ENCODE measurements at regions not wholly inside any gene's neighbourhood (a gene's known extent, or its start where the extent isn't known, plus 50 kb on each side); places are given as distances from the start of the nearest gene placed in this dataset.

- no peaks in the 10 kb centered on the region for H3K9me3 ChIP-seq
- TF ChIP-seq, protein P1, sequence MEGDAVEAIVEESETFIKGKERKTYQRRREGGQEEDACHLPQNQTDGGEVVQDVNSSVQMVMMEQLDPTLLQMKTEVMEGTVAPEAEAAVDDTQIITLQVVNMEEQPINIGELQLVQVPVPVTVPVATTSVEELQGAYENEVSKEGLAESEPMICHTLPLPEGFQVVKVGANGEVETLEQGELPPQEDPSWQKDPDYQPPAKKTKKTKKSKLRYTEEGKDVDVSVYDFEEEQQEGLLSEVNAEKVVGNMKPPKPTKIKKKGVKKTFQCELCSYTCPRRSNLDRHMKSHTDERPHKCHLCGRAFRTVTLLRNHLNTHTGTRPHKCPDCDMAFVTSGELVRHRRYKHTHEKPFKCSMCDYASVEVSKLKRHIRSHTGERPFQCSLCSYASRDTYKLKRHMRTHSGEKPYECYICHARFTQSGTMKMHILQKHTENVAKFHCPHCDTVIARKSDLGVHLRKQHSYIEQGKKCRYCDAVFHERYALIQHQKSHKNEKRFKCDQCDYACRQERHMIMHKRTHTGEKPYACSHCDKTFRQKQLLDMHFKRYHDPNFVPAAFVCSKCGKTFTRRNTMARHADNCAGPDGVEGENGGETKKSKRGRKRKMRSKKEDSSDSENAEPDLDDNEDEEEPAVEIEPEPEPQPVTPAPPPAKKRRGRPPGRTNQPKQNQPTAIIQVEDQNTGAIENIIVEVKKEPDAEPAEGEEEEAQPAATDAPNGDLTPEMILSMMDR (IDR thresholded peaks at IDR 0.05): no peak
- TF ChIP-seq EP300 (IDR thresholded peaks at IDR 0.05): no peak
- no peak for TF ChIP-seq POLR2A (IDR thresholded peaks at IDR 0.05)
- no peak for TF ChIP-seq POLR2AphosphoS5 (IDR thresholded peaks at IDR 0.05)
- H3K27ac ChIP-seq: no peak overlapping the region
- no peak for DNase-seq (ENCODE audit: low spot score in 2 of 2)
- H3K27me3 ChIP-seq: no peaks in the 10 kb centered on the region
- H3K4me3 ChIP-seq: no peak overlapping the region
- H3K4me1 ChIP-seq: no peaks in the 10 kb centered on the region
- no peaks in the 10 kb centered on the region for H3K36me3 ChIP-seq
- WGBS: 67% methylated on average over 6 of the region's 6 CpGs
Measured at GRCh38 chr10:105840288-105840770, 1199.2 kb downstream of the SORCS3 start.

DNA sequence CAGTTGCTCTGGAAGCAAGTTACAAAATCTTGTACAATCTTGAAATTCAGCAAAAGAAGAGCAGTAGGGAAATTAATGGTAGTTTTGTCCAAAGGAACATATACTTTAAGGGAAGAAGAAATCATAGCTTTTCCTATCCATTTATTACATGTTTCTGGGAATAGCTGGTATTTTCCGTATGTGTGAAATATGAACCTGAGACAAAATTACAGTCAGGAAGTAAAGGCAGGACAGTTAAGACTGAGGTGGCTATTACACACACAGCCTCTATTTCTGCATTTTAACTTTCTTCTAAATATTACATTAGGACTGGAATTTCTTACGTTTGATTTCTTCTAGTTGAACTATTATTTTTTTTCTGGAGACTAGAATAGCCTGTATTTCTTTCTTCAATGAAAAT lies 1197.3 kb downstream of the SORCS3 start:
- 40% methylated on average over 2 of the region's 2 CpGs for WGBS
- no peaks in the 10 kb centered on the region for H3K4me1 ChIP-seq
- no peaks in the 10 kb centered on the region for H3K36me3 ChIP-seq
- H3K4me3 ChIP-seq: peak overlapping the region; percentile 25
- no peaks in the 10 kb centered on the region for H3K9me3 ChIP-seq
- no peak overlapping the region for H3K27ac ChIP-seq
- DNase-seq (ENCODE audit: low spot score in 2 of 2): no peak
- no peaks in the 10 kb centered on the region for H3K27me3 ChIP-seq
- TF ChIP-seq, protein P1 (IDR thresholded peaks at IDR 0.05): no peak
- TF ChIP-seq POLR2AphosphoS5 (IDR thresholded peaks at IDR 0.05) (no peak), POLR2A (IDR thresholded peaks at IDR 0.05) (no peak), EP300 (IDR thresholded peaks at IDR 0.05) (no peak)

DNA sequence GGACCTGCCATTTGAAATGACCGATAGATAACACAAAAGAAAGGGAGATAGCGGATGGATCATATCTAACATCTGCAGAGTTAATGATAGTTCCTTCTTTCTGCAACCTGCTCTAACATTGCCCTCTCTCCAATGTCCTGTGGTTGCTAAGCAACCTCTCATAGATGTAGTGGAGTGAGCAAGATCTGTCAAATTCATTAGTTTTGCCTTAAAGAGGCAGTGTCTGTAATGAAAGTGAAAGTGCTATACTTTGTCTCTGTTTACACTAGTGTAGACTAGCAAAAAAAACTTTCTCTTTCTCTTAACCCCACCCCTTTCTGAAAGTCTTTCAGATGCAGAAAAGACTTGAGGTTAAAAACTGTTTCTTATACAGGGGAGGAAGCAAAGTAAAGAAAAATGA lies 1196.9 kb downstream of the SORCS3 start:
- Histone ChIP-seq H3K9me3 (no peaks in the 10 kb centered on the region), H3K4me3 (peak overlapping the region; percentile 25), H3K27me3 (no peaks in the 10 kb centered on the region), H3K36me3 (no peaks in the 10 kb centered on the region), H3K4me1 (no peaks in the 10 kb centered on the region), H3K27ac (no peak overlapping the region)
- DNase-seq (ENCODE audit: low spot score in 2 of 2): no peak
- TF ChIP-seq EP300 (IDR thresholded peaks at IDR 0.05) (no peak), POLR2A (IDR thresholded peaks at IDR 0.05) (no peak), POLR2AphosphoS5 (IDR thresholded peaks at IDR 0.05) (no peak)
- TF ChIP-seq, protein P1 (IDR thresholded peaks at IDR 0.05): no peak
- 42% methylated on average over 2 of the region's 2 CpGs for WGBS

- DNase-seq (ENCODE audit: low spot score in 2 of 2): no peak
- 64% methylated on average over 4 of the region's 4 CpGs for WGBS
- Histone ChIP-seq H3K9me3 (no peaks in the 10 kb centered on the region), H3K27ac (no peak overlapping the region), H3K4me3 (no peak overlapping the region), H3K36me3 (no peaks in the 10 kb centered on the region), H3K27me3 (no peaks in the 10 kb centered on the region), H3K4me1 (no peaks in the 10 kb centered on the region)
- TF ChIP-seq POLR2A (IDR thresholded peaks at IDR 0.05) (no peak), POLR2AphosphoS5 (IDR thresholded peaks at IDR 0.05) (no peak), EP300 (IDR thresholded peaks at IDR 0.05) (no peak)
- TF ChIP-seq, protein P1 (IDR thresholded peaks at IDR 0.05): no peak
Measured at GRCh38 chr10:105834261-105835059, 1193.4 kb downstream of the SORCS3 start.

GRCh38 chr10:105827133-105827532 lies 1186.0 kb downstream of the SORCS3 start:
- TF ChIP-seq, protein P1 (IDR thresholded peaks at IDR 0.05): no peak
- TF ChIP-seq EP300 (IDR thresholded peaks at IDR 0.05) (no peak), POLR2A (IDR thresholded peaks at IDR 0.05) (no peak), POLR2AphosphoS5 (IDR thresholded peaks at IDR 0.05) (no peak)
- H3K36me3 ChIP-seq: no peaks in the 10 kb centered on the region
- H3K4me3 ChIP-seq: no peak overlapping the region
- no peaks in the 10 kb centered on the region for H3K9me3 ChIP-seq
- 92% methylated on average over 1 of the region's 1 CpG for WGBS
- no peak for DNase-seq (ENCODE audit: low spot score in 2 of 2)
- H3K4me1 ChIP-seq: no peaks in the 10 kb centered on the region
- H3K27me3 ChIP-seq: no peaks in the 10 kb centered on the region
- no peak overlapping the region for H3K27ac ChIP-seq

Data from suprapubic skin (tissue), 4 donors.